DOHH2 (cell line): ENCODE measurements at regions not wholly inside any gene's neighbourhood (a gene's known extent, or its start where the extent isn't known, plus 50 kb on each side); places are given as distances from the start of the nearest gene placed in this dataset.

Source experiments
- H3F3A ChIP-seq: fragments of 200-600 bp; sonication (generic), shearing (Covaris generic); 2 replicates; pipeline ENCODE4 v1.6.0; 2016; ENCODE audit warnings: antibody characterized with exemption, mild to moderate bottlenecking; ENCODE audit not compliant: control insufficient read depth, insufficient read depth
- H3K27ac ChIP-seq: fragments of 200-600 bp; sonication (generic); 2 replicates; pipeline ENCODE4 v1.5.1; 2014; ENCODE audit warnings: low read depth, mild to moderate bottlenecking, low read length, moderate library complexity
- H3K27me3 ChIP-seq: fragments of 200-600 bp; sonication (generic); 2 replicates; pipeline ENCODE4 v1.6.1; 2014; ENCODE audit warnings: mild to moderate bottlenecking, low read length, mixed read lengths; ENCODE audit not compliant: control insufficient read depth
- H3K36me3 ChIP-seq: fragments of 200-600 bp; sonication (generic); 2 replicates; pipeline ENCODE4 v1.6.1; 2014; ENCODE audit warnings: mild to moderate bottlenecking, low read length, moderate library complexity, mixed read lengths; ENCODE audit not compliant: control insufficient read depth
- H3K4me1 ChIP-seq: fragments of 200-600 bp; sonication (generic); 2 replicates; pipeline ENCODE4 v1.6.1; 2014; ENCODE audit warnings: mild to moderate bottlenecking, low read length, mixed read lengths; ENCODE audit not compliant: control insufficient read depth
- H3K4me2 ChIP-seq: fragments of 200-600 bp; sonication (generic); 2 replicates; pipeline ENCODE4 v1.6.0; 2014; ENCODE audit warnings: mild to moderate bottlenecking, low read length, moderate library complexity
- H3K4me3 ChIP-seq: fragments of 200-600 bp; sonication (generic); 2 replicates; pipeline ENCODE4 v1.5.1; 2014; ENCODE audit warnings: mild to moderate bottlenecking, low read length, mixed read lengths
- H3K79me2 ChIP-seq: fragments of 200-600 bp; sonication (generic); 2 replicates; pipeline ENCODE4 v1.6.1; 2014; ENCODE audit warnings: mild to moderate bottlenecking, low read length, mixed read lengths; ENCODE audit not compliant: control insufficient read depth
- H3K9me2 ChIP-seq: fragments of 200-600 bp; sonication (generic); replicated peaks from 2 replicates; pipeline ENCODE4 v1.6.1; 2014; ENCODE audit warnings: mild to moderate bottlenecking, low read length, mixed read lengths; ENCODE audit not compliant: control insufficient read depth
- H3K9me3 ChIP-seq: fragments of 200-600 bp; sonication (generic); 2 replicates; pipeline ENCODE4 v1.6.1; 2014; ENCODE audit warnings: antibody characterized with exemption, low read length, mixed read lengths; ENCODE audit not compliant: control insufficient read depth, insufficient read depth
- H4K20me1 ChIP-seq: fragments of 200-600 bp; sonication (generic); 2 replicates; pipeline ENCODE4 v1.6.0; 2014; ENCODE audit warnings: low read depth, mild to moderate bottlenecking, antibody characterized with exemption, low read length, moderate library complexity; ENCODE audit not compliant: control insufficient read depth, insufficient read depth
- EZH2phosphoT487 ChIP-seq: fragments of 200-600 bp; sonication (generic); IDR thresholded peaks from 2 replicates; pipeline ENCODE4 v1.6.1; 2017; ENCODE audit warnings: borderline replicate concordance, mild to moderate bottlenecking, antibody characterized with exemption, low read length, moderate library complexity, mixed read lengths
- TF ChIP-seq, protein P1 (sequence below): fragments of 200-600 bp; sonication (generic); IDR thresholded peaks from one replicate; pipeline ENCODE4 v1.5.1; 2014; ENCODE audit warnings: antibody characterized with exemption, mild to moderate bottlenecking, low read depth, low read length; ENCODE audit not compliant: poor library complexity, severe bottlenecking

GRCh38 chr13:76610819-76611415 is 275.3 kb downstream of the KCTD12 start:
- Histone ChIP-seq H3K4me3 (no peak overlapping the region), H3K9me2 (no peaks in the 10 kb centered on the region), H3K27me3 (no peaks in the 10 kb centered on the region), H3K9me3 (no peaks in the 10 kb centered on the region), H3K27ac (no peak overlapping the region), H3K4me2 (no peak overlapping the region), H3F3A (no peaks in the 10 kb centered on the region), H3K79me2 (no peaks in the 10 kb centered on the region), H3K36me3 (no peaks in the 10 kb centered on the region), H4K20me1 (no peaks in the 10 kb centered on the region), H3K4me1 (no peaks in the 10 kb centered on the region)
- TF ChIP-seq EZH2phosphoT487, result no peak
- TF ChIP-seq, protein P1, sequence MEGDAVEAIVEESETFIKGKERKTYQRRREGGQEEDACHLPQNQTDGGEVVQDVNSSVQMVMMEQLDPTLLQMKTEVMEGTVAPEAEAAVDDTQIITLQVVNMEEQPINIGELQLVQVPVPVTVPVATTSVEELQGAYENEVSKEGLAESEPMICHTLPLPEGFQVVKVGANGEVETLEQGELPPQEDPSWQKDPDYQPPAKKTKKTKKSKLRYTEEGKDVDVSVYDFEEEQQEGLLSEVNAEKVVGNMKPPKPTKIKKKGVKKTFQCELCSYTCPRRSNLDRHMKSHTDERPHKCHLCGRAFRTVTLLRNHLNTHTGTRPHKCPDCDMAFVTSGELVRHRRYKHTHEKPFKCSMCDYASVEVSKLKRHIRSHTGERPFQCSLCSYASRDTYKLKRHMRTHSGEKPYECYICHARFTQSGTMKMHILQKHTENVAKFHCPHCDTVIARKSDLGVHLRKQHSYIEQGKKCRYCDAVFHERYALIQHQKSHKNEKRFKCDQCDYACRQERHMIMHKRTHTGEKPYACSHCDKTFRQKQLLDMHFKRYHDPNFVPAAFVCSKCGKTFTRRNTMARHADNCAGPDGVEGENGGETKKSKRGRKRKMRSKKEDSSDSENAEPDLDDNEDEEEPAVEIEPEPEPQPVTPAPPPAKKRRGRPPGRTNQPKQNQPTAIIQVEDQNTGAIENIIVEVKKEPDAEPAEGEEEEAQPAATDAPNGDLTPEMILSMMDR, result no peak

GRCh38 chr13:76609643-76610042 is 276.6 kb downstream of the KCTD12 start:
- Histone ChIP-seq H3K36me3 (no peaks in the 10 kb centered on the region), H3K4me3 (no peak overlapping the region), H3K9me2 (no peaks in the 10 kb centered on the region), H3K27me3 (no peaks in the 10 kb centered on the region), H3K4me1 (no peaks in the 10 kb centered on the region), H3K79me2 (no peaks in the 10 kb centered on the region), H3F3A (no peaks in the 10 kb centered on the region), H3K27ac (no peak overlapping the region), H4K20me1 (no peaks in the 10 kb centered on the region), H3K9me3 (no peaks in the 10 kb centered on the region), H3K4me2 (no peak overlapping the region)
- TF ChIP-seq EZH2phosphoT487, result no peak
- TF ChIP-seq, protein P1, result no peak

DNA sequence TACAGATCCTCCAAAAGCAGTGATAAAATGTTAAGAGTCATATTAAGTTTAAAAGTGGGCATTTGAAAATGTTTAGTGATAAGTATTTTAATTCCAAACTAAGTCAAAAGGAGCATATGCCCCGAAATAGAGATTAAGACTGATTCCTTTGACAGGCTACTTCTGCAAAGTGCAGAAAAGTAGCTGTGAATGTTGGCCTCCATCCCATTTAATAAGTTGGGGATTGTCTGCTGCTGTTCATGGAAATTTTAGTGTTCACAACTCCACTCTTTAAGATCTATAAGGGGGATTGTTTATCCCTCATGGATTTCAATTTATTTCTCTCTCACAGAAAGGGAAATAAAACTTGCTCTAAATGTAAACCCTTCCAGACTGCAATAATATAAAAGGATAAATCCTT is 278.3 kb downstream of the KCTD12 start:
- H3K9me3 ChIP-seq, result no peaks in the 10 kb centered on the region
- H3K4me3 ChIP-seq, result no peak overlapping the region
- H3F3A ChIP-seq, result no peaks in the 10 kb centered on the region
- TF ChIP-seq EZH2phosphoT487, result no peak
- TF ChIP-seq, protein P1, result no peak
- no peaks in the 10 kb centered on the region for H3K36me3 ChIP-seq
- H3K79me2 ChIP-seq, result no peaks in the 10 kb centered on the region
- no peaks in the 10 kb centered on the region for H4K20me1 ChIP-seq
- no peaks in the 10 kb centered on the region for H3K27me3 ChIP-seq
- H3K4me1 ChIP-seq, result no peaks in the 10 kb centered on the region
- H3K4me2 ChIP-seq, result no peak overlapping the region
- no peaks in the 10 kb centered on the region for H3K9me2 ChIP-seq
- H3K27ac ChIP-seq, result no peak overlapping the region
